HEK293 (cell line): ENCODE measurements at regions not wholly inside any gene's neighbourhood (a gene's known extent, or its start where the extent isn't known, plus 50 kb on each side); places are given as distances from the start of the nearest gene placed in this dataset.

Experiments used
- ATF2 ChIP-seq: fragments of 450-650 bp; formaldehyde crosslinking; IDR thresholded peaks from 2 replicates; pipeline ENCODE4 v1.5.1; 2016; ENCODE audit warnings: missing biosample characterization, missing genetic modification characterization, low read depth
- BCL11A ChIP-seq: fragments of 450-650 bp; formaldehyde crosslinking; IDR thresholded peaks from 2 replicates; pipeline ENCODE4 v1.5.1; 2016; ENCODE audit warnings: low read depth, missing biosample characterization, missing genetic modification characterization
- CTCF ChIP-seq: fragments of 450-650 bp; formaldehyde crosslinking; IDR thresholded peaks from 2 replicates; pipeline ENCODE4 v1.5.1; 2016; ENCODE audit warnings: missing biosample characterization, missing genetic modification characterization
- SETDB1 ChIP-seq: IDR thresholded peaks from one replicate; pipeline ENCODE4 v1.6.1; 2017; ENCODE audit warnings: mild to moderate bottlenecking, low read length, moderate library complexity, mixed read lengths; ENCODE audit not compliant: insufficient read length
- ZNF155 ChIP-seq: fragments of 450-650 bp; formaldehyde crosslinking; IDR thresholded peaks from 2 replicates; pipeline ENCODE4 v1.5.1; 2016; ENCODE audit warnings: missing biosample characterization, missing genetic modification characterization
- ZNF362 ChIP-seq: fragments of 450-650 bp; formaldehyde crosslinking; IDR thresholded peaks from 2 replicates; pipeline ENCODE4 v1.5.1; 2016; ENCODE audit warnings: missing biosample characterization, missing genetic modification characterization
- ZNF580 ChIP-seq: fragments of 450-650 bp; formaldehyde crosslinking; IDR thresholded peaks from 2 replicates; pipeline ENCODE4 v1.5.1; 2016; ENCODE audit warnings: missing biosample characterization, missing genetic modification characterization
- ZNF626 ChIP-seq: fragments of 450-650 bp; sonication (Bioruptor Pico); formaldehyde crosslinking; IDR thresholded peaks from 2 replicates; pipeline ENCODE4 v1.5.1; 2018; ENCODE audit warnings: missing biosample characterization, missing genetic modification characterization, inconsistent platforms
- ZNF747 ChIP-seq: fragments of 450-650 bp; formaldehyde crosslinking; IDR thresholded peaks from 2 replicates; pipeline ENCODE4 v1.5.1; 2016; ENCODE audit warnings: missing biosample characterization, missing genetic modification characterization

GRCh38 chr20:48483334-48484066 lies 344.3 kb downstream of the PREX1 start:
- TF ChIP-seq ZNF580 (no peak), ZNF626 (tag by site-specific recombination) (no peak), SETDB1 (no peak), ZNF362 (no peak), ATF2 (tag by site-specific recombination) (no peak), BCL11A (tag by site-specific recombination) (no peak), ZNF747 (tag by site-specific recombination) (no peak), ZNF155 (tag by site-specific recombination) (no peak), CTCF (no peak)
